Stimulated activated CD8-positive, alpha-beta memory T cell treated with anti-CD3 and anti-CD28 coated beads, Interleukin-12 subunit alpha, Interleukin-12 subunit beta, amount 100 ng/mL, for 4 hours (primary cell): ENCODE measurements at regions not wholly inside any gene's neighbourhood (a gene's known extent, or its start where the extent isn't known, plus 50 kb on each side); places are given as distances from the start of the nearest gene placed in this dataset.

Experiments
- DNase-seq: peaks from one replicate; pipeline ENCODE4 v3.0.0-alpha.2; 2020; ENCODE audit warnings: low read depth

- DNase-seq = no peak
Observed at GRCh38 chr2:41913921-41914609, 133.8 kb upstream of the PKDCC start.

- DNase-seq = no peak
Observed at GRCh38 chr2:41914936-41915335, 132.9 kb upstream of the PKDCC start.

- DNase-seq = no peak
Observed at GRCh38 chr2:41916177-41916576, 131.6 kb upstream of the PKDCC start.

- DNase-seq = no peak
Observed at GRCh38 chr2:41917587-41917986, 130.2 kb upstream of the PKDCC start.

- no peak for DNase-seq
Observed at GRCh38 chr2:41919135-41919534, 128.7 kb upstream of the PKDCC start.

- DNase-seq = no peak
Observed at GRCh38 chr2:41920181-41920580, 127.6 kb upstream of the PKDCC start.

- DNase-seq = no peak
Observed at GRCh38 chr2:41920812-41921211, 127.0 kb upstream of the PKDCC start.

GRCh38 chr2:41922177-41922576 is 125.6 kb upstream of the PKDCC start:
- DNase-seq = no peak

- DNase-seq = no peak
Observed at GRCh38 chr2:41923156-41923786, 124.5 kb upstream of the PKDCC start.

- no peak for DNase-seq
Observed at GRCh38 chr2:41924024-41924423, 123.8 kb upstream of the PKDCC start.

GRCh38 chr2:41924709-41925408 is 123.0 kb upstream of the PKDCC start:
- DNase-seq = no peak

GRCh38 chr2:41925712-41926111 is 122.1 kb upstream of the PKDCC start:
- DNase-seq = no peak

- no peak for DNase-seq
Observed at GRCh38 chr2:41926614-41927580, 120.9 kb upstream of the PKDCC start.

GRCh38 chr2:41927581-41928264 is 120.1 kb upstream of the PKDCC start:
- DNase-seq = no peak

GRCh38 chr2:41928526-41928925 is 119.3 kb upstream of the PKDCC start:
- no peak for DNase-seq

- no peak for DNase-seq
Observed at GRCh38 chr2:41930807-41931566, 116.8 kb upstream of the PKDCC start.

GRCh38 chr2:41932241-41933045 is 115.4 kb upstream of the PKDCC start:
- DNase-seq = no peak

GRCh38 chr2:41933046-41933420 is 114.8 kb upstream of the PKDCC start:
- no peak for DNase-seq

- DNase-seq = no peak
Observed at GRCh38 chr2:41933585-41934320, 114.1 kb upstream of the PKDCC start.
